ENCODE measurements at regions not wholly inside any gene's neighbourhood (a gene's known extent, or its start where the extent isn't known, plus 50 kb on each side); places are given as distances from the start of the nearest gene placed in this dataset.

DNA sequence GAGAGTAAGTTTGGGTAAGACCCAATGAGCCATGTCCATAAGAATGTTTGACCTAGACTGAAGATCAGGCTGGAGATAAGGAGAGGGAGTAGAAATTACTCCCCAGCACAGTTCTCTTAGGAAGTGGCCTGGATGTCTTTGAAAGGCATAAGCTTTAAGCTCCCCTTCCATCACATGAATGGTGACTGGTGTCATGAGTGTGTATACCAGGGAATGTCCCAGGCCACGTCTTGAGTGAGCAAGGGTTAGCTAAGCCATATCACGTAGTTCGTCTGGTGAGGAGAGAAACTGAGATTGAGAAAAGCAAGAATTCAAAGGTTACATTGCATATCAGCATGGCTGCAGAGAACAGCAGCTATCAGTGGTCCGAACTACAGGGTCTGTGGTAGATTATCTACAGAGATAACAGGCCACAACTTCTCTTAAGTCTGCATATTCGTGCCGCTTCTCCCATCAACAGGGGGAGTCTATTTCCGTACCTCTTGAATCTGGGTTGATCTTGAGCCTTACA, 60.1 kb upstream of the BMP2 start:
- TF ChIP-seq, protein P1, sequence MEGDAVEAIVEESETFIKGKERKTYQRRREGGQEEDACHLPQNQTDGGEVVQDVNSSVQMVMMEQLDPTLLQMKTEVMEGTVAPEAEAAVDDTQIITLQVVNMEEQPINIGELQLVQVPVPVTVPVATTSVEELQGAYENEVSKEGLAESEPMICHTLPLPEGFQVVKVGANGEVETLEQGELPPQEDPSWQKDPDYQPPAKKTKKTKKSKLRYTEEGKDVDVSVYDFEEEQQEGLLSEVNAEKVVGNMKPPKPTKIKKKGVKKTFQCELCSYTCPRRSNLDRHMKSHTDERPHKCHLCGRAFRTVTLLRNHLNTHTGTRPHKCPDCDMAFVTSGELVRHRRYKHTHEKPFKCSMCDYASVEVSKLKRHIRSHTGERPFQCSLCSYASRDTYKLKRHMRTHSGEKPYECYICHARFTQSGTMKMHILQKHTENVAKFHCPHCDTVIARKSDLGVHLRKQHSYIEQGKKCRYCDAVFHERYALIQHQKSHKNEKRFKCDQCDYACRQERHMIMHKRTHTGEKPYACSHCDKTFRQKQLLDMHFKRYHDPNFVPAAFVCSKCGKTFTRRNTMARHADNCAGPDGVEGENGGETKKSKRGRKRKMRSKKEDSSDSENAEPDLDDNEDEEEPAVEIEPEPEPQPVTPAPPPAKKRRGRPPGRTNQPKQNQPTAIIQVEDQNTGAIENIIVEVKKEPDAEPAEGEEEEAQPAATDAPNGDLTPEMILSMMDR (IDR thresholded peaks at IDR 0.05; ENCODE audit: low read depth, low read length) = no peak
- TF ChIP-seq, protein P2, sequence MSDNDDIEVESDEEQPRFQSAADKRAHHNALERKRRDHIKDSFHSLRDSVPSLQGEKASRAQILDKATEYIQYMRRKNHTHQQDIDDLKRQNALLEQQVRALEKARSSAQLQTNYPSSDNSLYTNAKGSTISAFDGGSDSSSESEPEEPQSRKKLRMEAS (IDR thresholded peaks at IDR 0.05; ENCODE audit: low read depth, low read length) = no peak
- no peak for TF ChIP-seq POLR2A (IDR thresholded peaks at IDR 0.05; ENCODE audit: extremely low read depth, insufficient read length)

Measured in NB4 (cell line).